Rectal smooth muscle tissue (tissue), 1 donor: ENCODE measurements at regions not wholly inside any gene's neighbourhood (a gene's known extent, or its start where the extent isn't known, plus 50 kb on each side); places are given as distances from the start of the nearest gene placed in this dataset.

Experiments used
- H3K27ac ChIP-seq: one replicate; pipeline ENCODE4 v1.7.0; 2013; ENCODE audit warnings: low read depth, low read length, inconsistent platforms
- H3K27me3 ChIP-seq: one replicate; pipeline ENCODE4 v1.7.0; 2013; ENCODE audit warnings: low read length; ENCODE audit not compliant: control insufficient read depth, insufficient read depth
- H3K36me3 ChIP-seq: one replicate; pipeline ENCODE4 v1.7.0; 2013; ENCODE audit warnings: low read length; ENCODE audit not compliant: control insufficient read depth, insufficient read depth
- H3K4me1 ChIP-seq: one replicate; pipeline ENCODE4 v1.7.0; 2013; ENCODE audit warnings: low read length; ENCODE audit not compliant: control insufficient read depth, insufficient read depth
- H3K4me3 ChIP-seq: one replicate; pipeline ENCODE4 v1.7.0; 2013; ENCODE audit warnings: low read length
- H3K9ac ChIP-seq: one replicate; pipeline ENCODE4 v1.7.0; 2013; ENCODE audit warnings: low read length

GRCh38 chr9:110048403-110048975 lies 159.5 kb downstream of the C9orf152 start:
- Histone ChIP-seq H3K27me3 (peaks cover 3% of the 10 kb centered on the region), H3K36me3 (no peaks in the 10 kb centered on the region), H3K9ac (peak overlapping the region; percentile 45), H3K4me3 (peak overlapping the region; percentile 52), H3K4me1 (peaks cover 2% of the 10 kb centered on the region), H3K27ac (peak overlapping the region; percentile 57)

GRCh38 chr9:110048976-110049698 lies 158.8 kb downstream of the C9orf152 start:
- Histone ChIP-seq H3K4me3 (peak overlapping the region; percentile 52), H3K9ac (peak overlapping the region; percentile 45), H3K36me3 (no peaks in the 10 kb centered on the region), H3K27me3 (peaks cover 3% of the 10 kb centered on the region), H3K27ac (peak overlapping the region; percentile 57), H3K4me1 (peaks cover 2% of the 10 kb centered on the region)

GRCh38 chr9:110049699-110050450 lies 158.1 kb downstream of the C9orf152 start:
- H3K4me1 ChIP-seq: peaks cover 2% of the 10 kb centered on the region
- peak overlapping the region; percentile 52 for H3K4me3 ChIP-seq
- no peak overlapping the region for H3K9ac ChIP-seq
- no peaks in the 10 kb centered on the region for H3K36me3 ChIP-seq
- peaks cover 3% of the 10 kb centered on the region for H3K27me3 ChIP-seq
- no peak overlapping the region for H3K27ac ChIP-seq

- Histone ChIP-seq H3K4me3 (no peak overlapping the region), H3K36me3 (no peaks in the 10 kb centered on the region), H3K9ac (no peak overlapping the region), H3K27me3 (peaks cover 3% of the 10 kb centered on the region), H3K27ac (no peak overlapping the region), H3K4me1 (peaks cover 2% of the 10 kb centered on the region)
Observed at GRCh38 chr9:110050925-110051355, 157.0 kb downstream of the C9orf152 start.

- Histone ChIP-seq H3K9ac (no peak overlapping the region), H3K27me3 (no peaks in the 10 kb centered on the region), H3K27ac (no peak overlapping the region), H3K36me3 (no peaks in the 10 kb centered on the region), H3K4me3 (no peak overlapping the region), H3K4me1 (no peaks in the 10 kb centered on the region)
Observed at GRCh38 chr9:110056062-110056461, 151.9 kb downstream of the C9orf152 start.

- Histone ChIP-seq H3K4me1 (no peaks in the 10 kb centered on the region), H3K27me3 (no peaks in the 10 kb centered on the region), H3K27ac (no peak overlapping the region), H3K4me3 (no peak overlapping the region), H3K9ac (no peak overlapping the region), H3K36me3 (no peaks in the 10 kb centered on the region)
Observed at GRCh38 chr9:110058304-110058953, 149.5 kb downstream of the C9orf152 start.

- no peak overlapping the region for H3K4me3 ChIP-seq
- H3K9ac ChIP-seq: no peak overlapping the region
- no peak overlapping the region for H3K27ac ChIP-seq
- H3K27me3 ChIP-seq: no peaks in the 10 kb centered on the region
- H3K4me1 ChIP-seq: no peaks in the 10 kb centered on the region
- no peaks in the 10 kb centered on the region for H3K36me3 ChIP-seq
Observed at GRCh38 chr9:110059461-110059860, 148.5 kb downstream of the C9orf152 start.

- H3K9ac ChIP-seq: no peak overlapping the region
- H3K27me3 ChIP-seq: no peaks in the 10 kb centered on the region
- H3K4me1 ChIP-seq: no peaks in the 10 kb centered on the region
- no peaks in the 10 kb centered on the region for H3K36me3 ChIP-seq
- H3K27ac ChIP-seq: no peak overlapping the region
- H3K4me3 ChIP-seq: no peak overlapping the region
Observed at GRCh38 chr9:110064803-110065202, 143.2 kb downstream of the C9orf152 start.

GRCh38 chr9:110065532-110065931 lies 142.4 kb downstream of the C9orf152 start:
- no peaks in the 10 kb centered on the region for H3K27me3 ChIP-seq

GRCh38 chr9:110066929-110067716 lies 140.8 kb downstream of the C9orf152 start:
- Histone ChIP-seq H3K27me3 (no peaks in the 10 kb centered on the region), H3K9ac (no peak overlapping the region), H3K27ac (no peak overlapping the region), H3K4me1 (no peaks in the 10 kb centered on the region), H3K4me3 (no peak overlapping the region), H3K36me3 (no peaks in the 10 kb centered on the region)

More at GRCh38 chr9:110065532-110065931, 142.4 kb downstream of the C9orf152 start:
- Histone ChIP-seq H3K4me1 (no peaks in the 10 kb centered on the region), H3K36me3 (no peaks in the 10 kb centered on the region), H3K27ac (no peak overlapping the region), H3K4me3 (no peak overlapping the region), H3K9ac (no peak overlapping the region)

GRCh38 chr9:110068212-110068611 lies 139.7 kb downstream of the C9orf152 start:
- H3K27me3 ChIP-seq: no peaks in the 10 kb centered on the region
- H3K27ac ChIP-seq: no peak overlapping the region
- no peaks in the 10 kb centered on the region for H3K36me3 ChIP-seq
- no peak overlapping the region for H3K9ac ChIP-seq
- no peak overlapping the region for H3K4me3 ChIP-seq
- no peaks in the 10 kb centered on the region for H3K4me1 ChIP-seq
